Mucosa of rectum (tissue), 2 donors: ENCODE measurements at regions not wholly inside any gene's neighbourhood (a gene's known extent, or its start where the extent isn't known, plus 50 kb on each side); places are given as distances from the start of the nearest gene placed in this dataset.

Experiments used
- H3K27ac ChIP-seq, 2 donors: one replicate each; pipeline ENCODE4 v1.7.0; 2013; ENCODE audit warnings: inconsistent platforms in 2 of 2, low read depth in 2 of 2, low read length in 2 of 2
- H3K27me3 ChIP-seq, 2 donors: one replicate each; pipeline ENCODE4 v1.7.0; 2013; ENCODE audit warnings: low read length in 2 of 2; ENCODE audit not compliant: control insufficient read depth in 2 of 2, insufficient read depth in 2 of 2
- H3K36me3 ChIP-seq, 2 donors: one replicate each; pipeline ENCODE4 v1.7.0; 2013; ENCODE audit warnings: low read length in 2 of 2; ENCODE audit not compliant: control insufficient read depth in 2 of 2, insufficient read depth in 2 of 2
- H3K4me1 ChIP-seq, 2 donors: one replicate each; pipeline ENCODE4 v1.7.0; 2013; ENCODE audit warnings: low read length in 2 of 2, mild to moderate bottlenecking in 1 of 2; ENCODE audit not compliant: control insufficient read depth in 2 of 2, insufficient read depth in 2 of 2
- H3K4me3 ChIP-seq, 2 donors: one replicate each; pipeline ENCODE4 v1.7.0; 2013; ENCODE audit warnings: low read length in 2 of 2
- H3K9ac ChIP-seq, 2 donors: one replicate each; pipeline ENCODE4 v1.7.0; 2013; ENCODE audit warnings: low read length in 2 of 2, low read depth in 1 of 2, mild to moderate bottlenecking in 1 of 2
- H3K9me3 ChIP-seq, 2 donors: one replicate each; pipeline ENCODE4 v1.7.0; 2013; ENCODE audit warnings: low read length in 2 of 2; ENCODE audit not compliant: control insufficient read depth in 2 of 2
- donor health status: healthy.
- donor health status: Normal muscosa, but diverticular disease.

DNA sequence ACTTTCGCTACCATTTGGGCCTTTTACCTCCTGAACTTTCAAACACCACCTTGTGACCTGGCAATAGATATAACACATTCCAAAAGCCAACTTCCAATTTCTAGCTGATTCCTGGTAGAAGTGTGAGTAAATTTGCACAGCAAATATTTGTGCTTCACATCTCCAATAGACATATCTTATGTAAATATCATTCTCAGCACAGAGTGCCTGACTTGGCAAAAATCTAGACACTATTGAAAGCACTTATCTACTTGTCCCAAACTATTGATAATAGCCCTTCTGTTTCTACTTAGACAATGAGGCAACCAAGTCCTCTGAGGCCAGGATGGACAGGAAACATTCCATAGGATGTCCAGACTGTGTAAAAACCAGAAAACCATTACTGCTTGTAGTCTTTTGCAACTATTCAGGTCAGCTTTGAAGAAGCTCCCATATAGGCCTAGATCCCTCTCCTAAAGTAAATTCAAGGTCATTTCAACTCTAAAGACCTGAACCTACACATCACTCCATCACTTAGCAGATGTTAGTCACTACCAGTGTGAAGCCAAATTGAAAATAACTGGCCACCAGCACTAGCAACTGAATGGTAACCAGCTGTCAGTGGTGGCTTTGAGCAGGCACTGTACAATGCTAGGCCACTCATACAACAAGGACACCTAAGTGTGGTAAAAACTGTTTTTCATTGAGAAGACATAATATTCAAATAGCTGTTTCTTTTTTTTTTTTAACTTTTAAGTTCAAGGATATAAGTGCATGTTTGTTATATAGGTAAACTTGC lies 95.3 kb upstream of the RSPO3 start:
- H3K4me3 ChIP-seq: no peak overlapping the region
- H3K27ac ChIP-seq: no peak overlapping the region
- no peaks in the 10 kb centered on the region for H3K27me3 ChIP-seq
- peaks cover 0 to 2% of the 10 kb centered on the region in 2 donors for H3K4me1 ChIP-seq
- H3K36me3 ChIP-seq: no peaks in the 10 kb centered on the region
- H3K9me3 ChIP-seq: no peaks in the 10 kb centered on the region
- H3K9ac ChIP-seq: no peak overlapping the region

DNA sequence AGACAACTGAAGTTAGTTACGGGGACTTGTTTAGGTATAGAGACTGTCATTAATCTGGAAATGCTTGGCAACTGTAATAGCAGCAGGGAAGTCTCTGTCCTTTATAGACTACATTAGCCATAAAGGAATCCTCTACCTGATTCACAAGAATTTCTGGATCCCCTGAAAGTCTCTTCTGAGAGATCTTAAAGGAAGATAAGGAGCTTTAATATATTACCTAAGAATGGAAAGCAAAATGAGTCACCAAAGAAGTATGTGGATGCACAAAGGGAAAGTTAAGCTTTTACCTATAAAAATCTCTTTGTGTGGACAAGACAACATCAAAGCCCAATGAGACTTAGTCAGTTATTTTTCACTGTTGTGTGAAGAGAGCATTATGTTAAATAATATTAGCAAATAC lies 92.2 kb upstream of the RSPO3 start:
- H3K27me3 ChIP-seq: no peaks in the 10 kb centered on the region
- H3K4me1 ChIP-seq: peaks cover 0 to 2% of the 10 kb centered on the region in 2 donors
- H3K27ac ChIP-seq: no peak overlapping the region

DNA sequence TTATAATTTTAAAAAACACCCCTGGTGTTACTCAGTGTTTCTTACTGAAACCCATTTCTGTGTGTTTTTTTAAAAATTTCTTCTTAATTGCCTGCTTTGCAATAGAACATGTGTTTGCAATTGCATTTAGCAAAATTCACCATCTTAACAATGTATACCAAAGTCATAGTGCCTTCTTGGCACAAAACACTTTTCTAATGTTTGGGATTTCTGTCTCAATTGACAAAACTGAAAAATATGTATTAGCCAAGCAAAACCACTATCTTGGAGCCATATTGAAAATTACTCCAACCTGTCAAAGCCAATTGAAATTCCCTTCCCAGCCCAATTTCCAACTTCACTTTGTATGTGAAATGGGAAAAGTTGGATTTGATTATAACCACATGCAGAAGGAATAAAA lies 88.4 kb upstream of the RSPO3 start:
- Histone ChIP-seq H3K9me3 (no peaks in the 10 kb centered on the region), H3K4me3 (no peak overlapping the region), H3K4me1 (no peaks in the 10 kb centered on the region), H3K27me3 (no peaks in the 10 kb centered on the region), H3K27ac (no peak overlapping the region), H3K9ac (no peak overlapping the region), H3K36me3 (no peaks in the 10 kb centered on the region)

More for the DNA sequence above, 92.2 kb upstream of the RSPO3 start:
- Histone ChIP-seq H3K36me3 (no peaks in the 10 kb centered on the region), H3K4me3 (no peak overlapping the region), H3K9ac (no peak overlapping the region), H3K9me3 (no peaks in the 10 kb centered on the region)

DNA sequence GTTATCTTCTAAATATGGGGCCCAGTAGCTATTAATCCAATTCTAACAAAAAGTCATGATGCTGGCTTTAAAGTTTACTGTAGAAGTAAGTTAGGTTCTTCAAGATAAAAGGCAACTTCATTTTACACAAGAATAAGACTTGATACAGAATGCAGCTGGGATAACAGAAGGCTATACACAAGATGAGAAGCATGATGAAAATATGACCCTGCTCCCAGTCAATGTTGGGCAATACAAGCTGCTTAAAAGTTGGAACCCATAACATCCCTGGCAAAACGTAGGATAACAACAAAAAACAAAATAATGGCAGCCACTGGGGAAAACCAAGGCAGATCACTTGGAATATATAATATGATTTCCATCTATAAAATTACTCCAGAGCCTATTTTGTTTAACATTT lies 87.6 kb upstream of the RSPO3 start:
- H3K4me3 ChIP-seq: no peak overlapping the region
- H3K9ac ChIP-seq: no peak overlapping the region
- no peaks in the 10 kb centered on the region for H3K9me3 ChIP-seq
- H3K27me3 ChIP-seq: no peaks in the 10 kb centered on the region
- no peak overlapping the region for H3K27ac ChIP-seq
- H3K4me1 ChIP-seq: no peaks in the 10 kb centered on the region
- no peaks in the 10 kb centered on the region for H3K36me3 ChIP-seq

DNA sequence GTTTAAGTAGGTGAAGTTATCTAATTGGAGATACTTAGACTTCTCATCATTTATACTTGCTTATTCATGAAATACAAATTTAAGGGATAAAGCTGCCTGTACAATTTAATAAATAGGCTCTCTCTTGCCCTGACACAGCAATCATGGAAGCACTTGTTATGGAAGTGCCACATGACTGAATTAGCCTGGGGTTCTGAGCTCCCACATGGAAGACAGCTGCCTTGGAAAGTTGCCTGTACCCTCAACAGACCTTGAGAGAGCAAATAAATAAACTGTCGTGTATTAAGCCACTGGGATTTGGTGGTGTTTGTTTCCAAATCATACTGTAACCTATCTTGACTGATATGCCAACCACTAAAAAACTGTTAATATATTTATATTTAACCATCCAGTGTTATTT lies 87.0 kb upstream of the RSPO3 start:
- H3K9me3 ChIP-seq: no peaks in the 10 kb centered on the region
- no peak overlapping the region for H3K9ac ChIP-seq
- H3K27ac ChIP-seq: no peak overlapping the region
- no peak overlapping the region for H3K4me3 ChIP-seq
- H3K4me1 ChIP-seq: no peaks in the 10 kb centered on the region
- H3K27me3 ChIP-seq: no peaks in the 10 kb centered on the region
- H3K36me3 ChIP-seq: no peaks in the 10 kb centered on the region

DNA sequence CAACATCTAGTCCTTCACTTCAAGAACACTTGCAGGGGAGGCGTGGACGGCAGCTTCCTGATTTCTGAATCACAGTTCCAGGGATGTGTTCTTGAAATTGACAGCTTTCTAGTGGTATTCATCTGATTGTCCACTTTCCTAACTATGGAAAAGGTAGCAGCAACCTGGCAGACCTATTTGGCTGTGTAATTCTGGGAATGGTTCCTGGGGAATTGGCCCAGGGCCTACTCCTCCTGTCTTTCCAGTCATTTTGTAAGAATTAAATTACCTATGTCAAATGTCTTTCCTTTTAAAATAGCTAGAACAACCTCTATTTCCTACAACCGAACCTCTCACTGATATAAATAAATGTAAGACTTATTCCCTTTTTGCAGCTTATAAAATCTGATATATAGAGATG lies 85.5 kb upstream of the RSPO3 start:
- no peak overlapping the region for H3K27ac ChIP-seq
- no peak overlapping the region for H3K4me3 ChIP-seq
- H3K9ac ChIP-seq: no peak overlapping the region
- no peaks in the 10 kb centered on the region for H3K4me1 ChIP-seq
- no peaks in the 10 kb centered on the region for H3K9me3 ChIP-seq
- no peaks in the 10 kb centered on the region for H3K36me3 ChIP-seq
- H3K27me3 ChIP-seq: no peaks in the 10 kb centered on the region

DNA sequence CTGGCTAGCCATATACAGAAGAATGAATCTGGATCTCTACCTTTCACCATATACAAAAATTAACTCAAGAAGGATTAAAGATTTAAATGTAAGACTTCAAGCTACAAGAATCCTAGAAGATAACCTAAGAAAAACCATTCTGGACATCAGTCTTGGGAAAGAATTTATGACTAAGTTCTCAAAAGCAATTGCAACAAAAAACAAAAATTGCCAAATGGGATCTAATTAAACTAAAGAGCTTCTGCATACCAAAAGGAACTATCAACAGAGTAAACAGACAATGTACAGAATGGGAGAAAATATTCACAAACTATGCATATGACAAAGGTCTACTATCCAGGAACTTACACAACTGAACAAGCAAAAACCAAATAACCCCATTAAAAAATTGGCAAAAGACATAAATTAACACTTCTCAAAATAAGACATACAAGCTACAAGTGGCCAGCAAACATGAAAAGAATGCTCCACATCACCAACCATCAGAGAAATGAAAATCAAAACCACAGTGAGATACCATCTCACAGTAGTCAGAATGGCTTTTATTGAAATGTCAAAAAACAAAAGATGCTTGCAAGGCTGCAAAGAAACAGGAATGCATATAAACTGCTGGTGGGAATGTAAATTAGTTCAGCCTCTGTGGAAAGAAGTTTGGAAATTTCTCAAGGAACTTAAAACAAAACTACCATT lies 66.8 kb upstream of the RSPO3 start:
- Histone ChIP-seq H3K9ac (no peak overlapping the region), H3K27ac (no peak overlapping the region), H3K4me3 (no peak overlapping the region), H3K4me1 (no peaks in the 10 kb centered on the region), H3K9me3 (no peaks in the 10 kb centered on the region), H3K36me3 (no peaks in the 10 kb centered on the region), H3K27me3 (no peaks in the 10 kb centered on the region)

DNA sequence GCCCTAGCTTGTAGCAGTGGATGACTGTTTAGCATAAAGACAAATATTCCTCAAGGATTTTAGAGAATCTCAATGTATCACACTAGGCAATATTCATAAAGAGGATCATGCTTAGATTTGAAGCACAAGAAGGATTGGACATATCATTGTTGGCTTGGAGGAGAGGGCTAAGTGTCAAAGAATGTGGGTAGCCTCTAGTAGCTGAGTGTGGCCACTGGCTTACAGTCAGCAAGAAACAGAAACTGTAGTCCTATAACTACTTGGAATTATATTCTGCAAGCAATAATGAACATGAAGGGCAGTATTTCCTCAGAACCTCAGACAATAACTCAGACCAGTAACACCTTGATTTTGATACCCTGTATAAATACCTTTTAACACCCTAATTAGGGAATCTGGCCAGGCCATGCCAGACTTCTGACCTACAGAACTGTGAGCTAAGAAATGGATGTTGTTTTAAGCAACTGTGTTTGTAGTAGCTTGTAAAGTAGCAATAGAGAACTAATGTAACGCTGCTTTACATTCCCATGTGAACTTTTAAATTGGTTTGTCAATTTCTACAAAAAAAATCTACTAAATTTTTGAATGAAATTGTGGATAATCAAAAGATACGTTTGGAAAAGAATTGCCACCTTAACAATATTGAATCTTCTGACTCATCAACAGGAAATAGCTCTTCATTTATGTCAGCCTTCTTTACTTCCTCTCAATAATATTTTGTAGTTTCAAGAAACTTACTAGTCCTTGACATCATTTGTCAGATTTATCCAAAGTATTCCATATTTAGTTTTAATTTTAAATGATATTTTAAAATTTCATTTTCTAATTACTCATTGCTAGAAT lies 65.2 kb upstream of the RSPO3 start:
- Histone ChIP-seq H3K4me1 (no peaks in the 10 kb centered on the region), H3K36me3 (no peaks in the 10 kb centered on the region), H3K27ac (no peak overlapping the region), H3K4me3 (no peak overlapping the region), H3K27me3 (no peaks in the 10 kb centered on the region), H3K9ac (no peak overlapping the region), H3K9me3 (no peaks in the 10 kb centered on the region)

DNA sequence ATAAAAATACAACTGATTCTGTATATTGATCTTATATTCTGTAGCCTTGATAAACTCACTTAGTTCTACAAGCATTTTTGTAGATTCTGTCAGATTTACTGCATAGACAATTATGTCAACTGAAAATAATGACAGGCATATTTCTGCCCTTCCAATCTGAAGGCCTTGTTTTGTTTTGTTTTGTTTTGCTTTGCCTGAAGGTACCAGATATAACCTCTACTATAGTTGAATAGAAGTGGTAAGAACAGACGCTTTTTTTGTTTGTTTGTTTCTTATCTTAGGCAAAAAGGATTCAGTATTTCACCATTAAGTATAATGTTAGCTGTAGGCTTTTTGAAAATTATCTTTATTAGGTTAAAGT lies 64.6 kb upstream of the RSPO3 start:
- Histone ChIP-seq H3K4me3 (no peak overlapping the region), H3K4me1 (no peaks in the 10 kb centered on the region), H3K9ac (no peak overlapping the region), H3K27me3 (no peaks in the 10 kb centered on the region), H3K9me3 (no peaks in the 10 kb centered on the region), H3K27ac (no peak overlapping the region), H3K36me3 (no peaks in the 10 kb centered on the region)

DNA sequence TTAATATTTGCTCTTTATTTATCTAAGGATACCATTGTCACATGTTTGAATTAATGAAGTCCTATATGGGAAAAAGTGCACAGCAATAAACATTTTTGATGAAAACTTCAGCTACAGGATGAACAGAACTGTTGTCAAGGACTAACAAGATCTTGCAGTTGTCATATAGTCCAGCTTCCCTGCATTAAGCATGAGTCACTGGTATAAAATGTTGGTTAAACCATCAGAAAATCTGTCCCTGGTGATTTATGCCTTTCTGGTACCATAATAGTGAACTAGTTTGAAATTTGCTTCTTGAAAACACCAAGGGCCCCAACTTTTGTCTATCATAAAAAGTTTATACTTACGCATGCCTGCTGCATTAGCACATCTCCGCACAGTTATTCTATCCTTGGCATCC lies 60.4 kb upstream of the RSPO3 start:
- H3K27me3 ChIP-seq: no peaks in the 10 kb centered on the region
- no peaks in the 10 kb centered on the region for H3K36me3 ChIP-seq
- H3K4me3 ChIP-seq: no peak overlapping the region
- no peak overlapping the region for H3K9ac ChIP-seq
- H3K27ac ChIP-seq: no peak overlapping the region
- no peaks in the 10 kb centered on the region for H3K4me1 ChIP-seq
- H3K9me3 ChIP-seq: no peaks in the 10 kb centered on the region
